ENCODE measurements at regions not wholly inside any gene's neighbourhood (a gene's known extent, or its start where the extent isn't known, plus 50 kb on each side); places are given as distances from the start of the nearest gene placed in this dataset.

DNA sequence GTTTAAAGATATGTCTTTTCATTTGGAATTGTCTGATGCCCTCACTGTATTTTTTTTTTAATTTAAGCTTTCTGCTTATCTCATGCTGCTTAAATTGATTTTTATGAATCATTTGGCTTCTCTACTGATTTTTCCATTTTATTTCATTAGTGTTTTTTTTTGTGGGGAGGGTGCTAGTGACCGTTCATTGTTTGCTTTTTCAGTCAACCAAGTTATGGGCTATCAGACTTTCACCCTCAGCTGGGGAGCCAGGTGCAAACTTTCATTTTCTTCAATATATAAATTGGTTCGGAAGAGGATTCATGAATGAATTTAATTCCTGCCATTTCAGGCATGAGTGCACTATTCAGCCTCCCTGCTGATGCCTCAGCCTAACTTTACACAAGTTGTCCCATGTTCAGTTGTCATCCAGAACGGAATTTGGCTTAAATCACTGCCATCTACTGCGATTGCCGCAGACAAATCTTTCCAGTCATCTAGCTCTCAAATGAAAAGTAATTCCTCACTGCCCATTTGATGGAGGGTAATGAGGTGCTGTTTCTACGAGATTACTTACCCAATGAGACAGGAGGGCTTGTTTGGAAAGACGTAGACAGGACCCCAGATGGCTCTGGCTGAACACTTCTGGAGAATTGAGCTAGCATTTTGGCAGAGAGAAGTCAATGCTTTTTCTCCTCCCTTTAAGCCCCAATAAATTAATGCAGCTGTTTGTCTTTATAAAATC lies 89.9 kb upstream of the RORA start:
- Histone ChIP-seq H2AFZ (ENCODE audit: low read length) (no peak overlapping the region), H3K27ac (ENCODE audit: low read depth, low read length, poor library complexity, severe bottlenecking) (no peak overlapping the region), H3K4me3 (ENCODE audit: low read depth, low read length, poor library complexity, severe bottlenecking) (no peak overlapping the region), H3K4me1 (ENCODE audit: insufficient read depth, low read length, severe bottlenecking) (no peaks in the 10 kb centered on the region), H3K9me2 (ENCODE audit: low read depth, low read length) (no peaks in the 10 kb centered on the region), H3K36me3 (ENCODE audit: insufficient read depth, low read length) (no peaks in the 10 kb centered on the region), H3K9me3 (ENCODE audit: low read length) (no peaks in the 10 kb centered on the region), H4K20me1 (ENCODE audit: insufficient read depth, low read length) (no peaks in the 10 kb centered on the region), H3K9ac (ENCODE audit: low read length) (no peak overlapping the region), H3K27me3 (ENCODE audit: insufficient read depth, low read length) (no peaks in the 10 kb centered on the region), H3K79me2 (ENCODE audit: insufficient read depth, low read length) (no peaks in the 10 kb centered on the region), H3K4me2 (ENCODE audit: low read length) (no peak overlapping the region), H3F3A (ENCODE audit: insufficient read depth, low read length) (no peaks in the 10 kb centered on the region)
- TF ChIP-seq, protein P1, sequence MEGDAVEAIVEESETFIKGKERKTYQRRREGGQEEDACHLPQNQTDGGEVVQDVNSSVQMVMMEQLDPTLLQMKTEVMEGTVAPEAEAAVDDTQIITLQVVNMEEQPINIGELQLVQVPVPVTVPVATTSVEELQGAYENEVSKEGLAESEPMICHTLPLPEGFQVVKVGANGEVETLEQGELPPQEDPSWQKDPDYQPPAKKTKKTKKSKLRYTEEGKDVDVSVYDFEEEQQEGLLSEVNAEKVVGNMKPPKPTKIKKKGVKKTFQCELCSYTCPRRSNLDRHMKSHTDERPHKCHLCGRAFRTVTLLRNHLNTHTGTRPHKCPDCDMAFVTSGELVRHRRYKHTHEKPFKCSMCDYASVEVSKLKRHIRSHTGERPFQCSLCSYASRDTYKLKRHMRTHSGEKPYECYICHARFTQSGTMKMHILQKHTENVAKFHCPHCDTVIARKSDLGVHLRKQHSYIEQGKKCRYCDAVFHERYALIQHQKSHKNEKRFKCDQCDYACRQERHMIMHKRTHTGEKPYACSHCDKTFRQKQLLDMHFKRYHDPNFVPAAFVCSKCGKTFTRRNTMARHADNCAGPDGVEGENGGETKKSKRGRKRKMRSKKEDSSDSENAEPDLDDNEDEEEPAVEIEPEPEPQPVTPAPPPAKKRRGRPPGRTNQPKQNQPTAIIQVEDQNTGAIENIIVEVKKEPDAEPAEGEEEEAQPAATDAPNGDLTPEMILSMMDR (IDR thresholded peaks at IDR 0.05; ENCODE audit: low read length) = no peak
- no peak for TF ChIP-seq EZH2 (IDR thresholded peaks at IDR 0.05; ENCODE audit: borderline replicate concordance, low read length)

DNA sequence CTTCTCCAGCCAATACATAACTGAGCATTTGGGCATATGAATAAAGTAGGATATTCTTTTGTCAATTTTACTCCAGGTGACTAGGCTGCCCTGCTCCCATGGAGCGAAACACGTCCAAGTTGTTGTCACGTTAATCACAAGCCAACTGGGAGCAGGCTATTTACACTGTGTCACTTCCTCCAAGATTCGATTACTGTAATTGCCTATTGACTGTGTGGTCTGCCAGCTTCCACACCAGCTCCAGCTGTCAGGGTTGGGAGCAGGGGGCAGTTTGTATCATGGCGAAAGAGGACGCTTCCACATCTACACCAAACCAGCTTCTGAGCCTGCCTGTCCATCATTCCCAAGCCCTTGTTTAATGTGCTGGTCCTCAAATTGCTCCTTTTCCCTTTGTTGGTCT lies 89.2 kb upstream of the RORA start:
- Histone ChIP-seq H3K4me3 (ENCODE audit: low read depth, low read length, poor library complexity, severe bottlenecking) (no peak overlapping the region), H3F3A (ENCODE audit: insufficient read depth, low read length) (no peaks in the 10 kb centered on the region), H3K4me2 (ENCODE audit: low read length) (no peak overlapping the region), H4K20me1 (ENCODE audit: insufficient read depth, low read length) (no peaks in the 10 kb centered on the region), H3K79me2 (ENCODE audit: insufficient read depth, low read length) (no peaks in the 10 kb centered on the region), H3K9ac (ENCODE audit: low read length) (no peak overlapping the region), H3K9me2 (ENCODE audit: low read depth, low read length) (no peaks in the 10 kb centered on the region), H3K27me3 (ENCODE audit: insufficient read depth, low read length) (no peaks in the 10 kb centered on the region), H3K27ac (ENCODE audit: low read depth, low read length, poor library complexity, severe bottlenecking) (no peak overlapping the region), H3K9me3 (ENCODE audit: low read length) (no peaks in the 10 kb centered on the region), H2AFZ (ENCODE audit: low read length) (no peak overlapping the region), H3K4me1 (ENCODE audit: insufficient read depth, low read length, severe bottlenecking) (no peaks in the 10 kb centered on the region), H3K36me3 (ENCODE audit: insufficient read depth, low read length) (no peaks in the 10 kb centered on the region)
- TF ChIP-seq, protein P1 (IDR thresholded peaks at IDR 0.05; ENCODE audit: low read length) = no peak
- TF ChIP-seq EZH2 (IDR thresholded peaks at IDR 0.05; ENCODE audit: borderline replicate concordance, low read length) = no peak

DNA sequence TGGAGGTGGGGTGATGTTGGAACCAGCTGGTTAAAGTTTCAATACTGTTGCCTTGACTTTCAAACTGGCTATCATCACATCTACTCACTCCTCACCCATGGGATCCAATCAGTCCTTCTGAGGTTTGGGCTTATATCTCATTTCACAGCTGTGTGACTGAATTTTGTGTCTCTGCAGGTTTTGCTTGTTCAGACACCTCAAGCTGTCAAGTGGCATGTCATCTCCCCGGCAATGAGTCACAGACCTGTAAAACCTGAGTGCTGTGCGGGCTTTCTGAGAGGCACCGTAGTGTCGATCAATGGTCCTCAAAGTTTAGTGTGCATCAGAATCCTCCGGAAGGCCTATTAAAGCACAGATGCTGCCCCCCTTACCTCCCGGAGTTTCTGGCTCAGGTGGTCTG lies 86.4 kb upstream of the RORA start:
- TF ChIP-seq EZH2 (IDR thresholded peaks at IDR 0.05; ENCODE audit: borderline replicate concordance, low read length) = no peak
- TF ChIP-seq, protein P1 (IDR thresholded peaks at IDR 0.05; ENCODE audit: low read length) = no peak
- no peak overlapping the region for H2AFZ ChIP-seq (ENCODE audit: low read length)
- no peaks in the 10 kb centered on the region for H3K27me3 ChIP-seq (ENCODE audit: insufficient read depth, low read length)
- H3K9ac ChIP-seq (ENCODE audit: low read length) = no peak overlapping the region
- no peak overlapping the region for H3K4me2 ChIP-seq (ENCODE audit: low read length)
- no peak overlapping the region for H3K4me3 ChIP-seq (ENCODE audit: low read depth, low read length, poor library complexity, severe bottlenecking)
- no peaks in the 10 kb centered on the region for H4K20me1 ChIP-seq (ENCODE audit: insufficient read depth, low read length)
- H3K9me2 ChIP-seq (ENCODE audit: low read depth, low read length) = no peaks in the 10 kb centered on the region
- no peak overlapping the region for H3K27ac ChIP-seq (ENCODE audit: low read depth, low read length, poor library complexity, severe bottlenecking)
- H3K36me3 ChIP-seq (ENCODE audit: insufficient read depth, low read length) = no peaks in the 10 kb centered on the region
- no peaks in the 10 kb centered on the region for H3K9me3 ChIP-seq (ENCODE audit: low read length)
- H3K79me2 ChIP-seq (ENCODE audit: insufficient read depth, low read length) = no peaks in the 10 kb centered on the region
- H3F3A ChIP-seq (ENCODE audit: insufficient read depth, low read length) = no peaks in the 10 kb centered on the region
- no peaks in the 10 kb centered on the region for H3K4me1 ChIP-seq (ENCODE audit: insufficient read depth, low read length, severe bottlenecking)
